ENCODE measurements at regions not wholly inside any gene's neighbourhood (a gene's known extent, or its start where the extent isn't known, plus 50 kb on each side); places are given as distances from the start of the nearest gene placed in this dataset.
"Not testable (repeated sequence)": the region's sequence is repeated elsewhere in the genome, so short reads cannot be mapped to it uniquely, and the experiment has no call there.

DNA sequence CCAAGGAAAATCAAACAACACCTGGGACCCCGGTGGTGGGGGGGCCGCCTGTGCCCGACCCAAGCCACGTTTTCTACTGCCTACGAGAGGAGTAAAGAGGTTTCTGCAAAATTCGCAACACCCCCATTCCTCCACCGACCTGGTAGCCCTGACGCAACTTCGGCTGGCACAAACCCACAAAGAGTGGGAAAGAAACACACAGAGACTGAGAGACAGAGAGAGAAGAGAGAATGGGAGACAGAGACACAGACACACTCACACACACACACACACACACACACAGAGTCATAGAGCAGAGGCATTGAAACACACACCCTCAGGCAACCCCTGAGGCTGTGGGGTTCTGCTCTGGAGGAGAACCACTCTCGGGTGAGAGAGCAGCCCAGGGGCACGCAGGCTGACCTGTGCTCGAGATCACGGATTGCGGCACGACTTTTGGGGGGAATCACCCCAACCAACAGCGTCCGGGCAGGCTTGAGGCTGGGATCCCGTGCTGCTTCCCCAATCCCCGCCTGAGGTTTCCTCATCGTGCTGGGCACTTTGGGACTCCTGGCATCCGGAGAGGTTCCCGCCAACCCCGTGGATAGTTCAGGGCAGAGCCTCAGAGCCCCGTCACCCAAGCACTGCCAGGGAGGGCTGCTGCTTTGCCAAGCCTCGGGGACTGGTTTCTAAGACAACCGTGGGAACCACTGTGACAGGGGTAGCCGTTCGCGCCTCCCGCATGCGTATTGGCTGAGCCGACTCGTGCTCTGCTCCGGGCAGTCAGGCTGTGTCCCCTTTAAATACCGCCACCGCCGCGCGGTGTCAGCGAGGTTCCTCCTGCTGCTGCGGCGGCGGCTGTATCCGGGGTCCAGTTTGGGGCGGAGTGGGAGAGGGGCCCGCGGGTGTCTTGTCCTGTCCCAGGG, 682.4 kb upstream of the TPTE start:
- CTCF ChIA-PET, result no interaction called here
- no peaks in the 10 kb centered on the region for H3K36me3 ChIP-seq (ENCODE audit: insufficient read depth, low read length)
- no peak for DNase-seq
- no peaks in the 10 kb centered on the region for H3K27me3 ChIP-seq (ENCODE audit: insufficient read depth, low read length, poor library complexity, severe bottlenecking)
- no peak overlapping the region for H3K4me3 Mint-ChIP-seq
- H3K4me1 Mint-ChIP-seq, result no peaks in the 10 kb centered on the region
- no peak overlapping the region for H3K27ac ChIP-seq (ENCODE audit: low read depth, low read length)
- H3K27ac Mint-ChIP-seq, result no peak overlapping the region
- POLR2A ChIA-PET, result no interaction called here
- no peaks in the 10 kb centered on the region for H3K4me1 ChIP-seq (ENCODE audit: insufficient read depth, low read length)
- peaks cover 0 to 8% (median 0%) of the 10 kb centered on the region in 3 donors for H3K36me3 Mint-ChIP-seq
- no peaks in the 10 kb centered on the region for H3K9me3 ChIP-seq (ENCODE audit: low read length)
- H3K27me3 Mint-ChIP-seq, result no peaks in the 10 kb centered on the region
- no peak overlapping the region for H3K4me3 ChIP-seq (ENCODE audit: low read length)
- H3K9me3 Mint-ChIP-seq, result peaks cover 18 to 34% (median 30%) of the 10 kb centered on the region in 5 donors

DNA sequence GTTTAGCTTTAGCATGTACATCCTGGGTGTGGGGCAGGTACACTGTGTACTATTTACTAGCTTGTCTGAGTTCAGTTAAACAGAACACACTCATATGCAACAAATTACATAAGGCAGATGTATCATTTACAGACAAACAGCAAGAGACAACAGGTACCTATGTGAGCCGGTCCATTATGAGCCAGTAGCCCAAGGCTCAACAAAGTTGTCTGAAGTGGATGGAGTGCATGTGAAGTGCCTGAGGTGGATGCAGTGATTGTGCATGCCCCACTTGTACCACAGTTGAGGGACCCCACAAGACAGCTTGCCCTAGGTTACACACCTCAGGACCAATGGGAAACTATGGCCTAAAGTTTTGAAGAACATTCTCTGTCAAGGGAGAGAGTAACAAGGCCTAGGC, 677.3 kb upstream of the TPTE start:
- H3K27me3 Mint-ChIP-seq; H3K36me3 ChIP-seq (ENCODE audit: insufficient read depth, low read length); H3K4me1 ChIP-seq (ENCODE audit: insufficient read depth, low read length); H3K4me3 ChIP-seq (ENCODE audit: low read length); H3K27ac Mint-ChIP-seq; POLR2A ChIA-PET; DNase-seq; H3K36me3 Mint-ChIP-seq; H3K4me1 Mint-ChIP-seq; CTCF ChIA-PET; H3K9me3 ChIP-seq (ENCODE audit: low read length); H3K27me3 ChIP-seq (ENCODE audit: insufficient read depth, low read length, poor library complexity, severe bottlenecking); H3K4me3 Mint-ChIP-seq; H3K27ac ChIP-seq (ENCODE audit: low read depth, low read length): not testable (repeated sequence)
- H3K9me3 Mint-ChIP-seq, result peaks cover 12 to 31% (median 20%) of the 10 kb centered on the region in 5 donors

DNA sequence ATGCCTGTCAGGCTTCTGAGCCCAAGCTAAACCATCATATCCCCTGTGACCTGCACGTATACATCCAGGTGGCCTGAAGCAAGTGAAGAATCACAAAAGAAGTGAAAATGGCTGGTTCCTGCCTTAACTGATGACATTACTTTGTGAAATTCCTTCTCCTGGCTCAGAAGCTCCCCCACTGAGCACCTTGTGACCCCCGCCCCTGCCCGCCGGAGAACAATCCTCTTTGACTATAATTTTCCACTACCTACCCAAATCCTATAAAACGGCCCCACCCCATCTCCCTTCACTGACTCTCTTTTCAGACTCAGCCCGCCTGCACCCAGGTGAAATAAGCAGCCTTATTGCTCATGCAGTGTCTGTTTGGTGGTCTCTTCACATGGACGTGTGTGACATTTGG, 673.9 kb upstream of the TPTE start:
- H3K4me1 ChIP-seq (ENCODE audit: insufficient read depth, low read length); H3K27me3 Mint-ChIP-seq; H3K36me3 ChIP-seq (ENCODE audit: insufficient read depth, low read length); CTCF ChIA-PET; DNase-seq; H3K4me1 Mint-ChIP-seq; H3K36me3 Mint-ChIP-seq; H3K9me3 ChIP-seq (ENCODE audit: low read length); POLR2A ChIA-PET; H3K4me3 Mint-ChIP-seq; H3K27ac ChIP-seq (ENCODE audit: low read depth, low read length); H3K4me3 ChIP-seq (ENCODE audit: low read length); H3K27me3 ChIP-seq (ENCODE audit: insufficient read depth, low read length, poor library complexity, severe bottlenecking); H3K27ac Mint-ChIP-seq: not testable (repeated sequence)
- H3K9me3 Mint-ChIP-seq, result peaks cover 6 to 11% (median 8%) of the 10 kb centered on the region in 5 donors

DNA sequence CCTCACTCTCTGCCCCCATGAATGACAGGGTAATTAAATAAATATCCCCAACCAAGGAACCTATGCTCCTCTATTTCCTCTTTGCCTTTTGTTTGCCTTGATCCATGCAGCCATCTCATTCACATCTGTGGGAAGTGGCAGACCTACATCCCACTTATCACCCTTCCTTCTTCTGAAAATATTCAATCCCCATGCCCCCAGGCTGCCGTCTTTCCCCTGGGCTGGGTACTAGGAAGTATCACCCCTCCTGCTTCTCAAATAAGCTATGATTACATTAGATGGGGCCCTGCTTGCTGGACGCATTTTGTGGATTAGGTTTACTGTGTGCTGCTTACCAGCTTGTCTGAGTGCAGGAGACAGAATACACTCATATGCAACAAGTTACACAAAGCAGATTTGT, 670.2 kb upstream of the TPTE start:
- H3K27me3 Mint-ChIP-seq; H3K4me3 Mint-ChIP-seq; H3K4me1 ChIP-seq (ENCODE audit: insufficient read depth, low read length); H3K4me3 ChIP-seq (ENCODE audit: low read length); H3K36me3 Mint-ChIP-seq; DNase-seq; H3K27me3 ChIP-seq (ENCODE audit: insufficient read depth, low read length, poor library complexity, severe bottlenecking); CTCF ChIA-PET; H3K4me1 Mint-ChIP-seq; H3K9me3 ChIP-seq (ENCODE audit: low read length); H3K27ac ChIP-seq (ENCODE audit: low read depth, low read length); POLR2A ChIA-PET; H3K27ac Mint-ChIP-seq; H3K36me3 ChIP-seq (ENCODE audit: insufficient read depth, low read length): not testable (repeated sequence)
- peaks cover 0 to 12% (median 4%) of the 10 kb centered on the region in 5 donors for H3K9me3 Mint-ChIP-seq

DNA sequence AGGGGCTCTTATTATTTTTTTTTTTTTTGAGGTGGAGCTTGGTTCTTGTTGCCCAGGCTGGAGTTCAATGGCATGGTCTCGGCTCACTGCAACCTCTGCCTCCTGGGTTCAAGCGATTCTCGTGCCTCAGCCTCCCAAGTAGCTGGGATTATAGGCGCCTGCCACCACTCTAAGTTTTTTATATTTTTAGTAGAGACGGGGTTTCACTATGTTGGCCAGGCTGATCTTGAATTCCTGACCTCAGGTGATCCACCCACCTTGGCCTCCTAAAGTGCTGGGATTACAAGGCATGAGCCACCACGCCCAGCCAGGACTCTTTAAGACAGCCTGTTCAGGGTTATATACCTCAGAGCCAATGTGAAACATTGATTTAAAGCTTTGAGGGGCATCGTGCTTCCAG, 669.7 kb upstream of the TPTE start:
- H3K27me3 ChIP-seq (ENCODE audit: insufficient read depth, low read length, poor library complexity, severe bottlenecking); H3K27ac ChIP-seq (ENCODE audit: low read depth, low read length); H3K36me3 Mint-ChIP-seq; CTCF ChIA-PET; H3K4me1 ChIP-seq (ENCODE audit: insufficient read depth, low read length); H3K4me1 Mint-ChIP-seq; DNase-seq; H3K4me3 Mint-ChIP-seq; H3K9me3 ChIP-seq (ENCODE audit: low read length); H3K36me3 ChIP-seq (ENCODE audit: insufficient read depth, low read length); POLR2A ChIA-PET; H3K4me3 ChIP-seq (ENCODE audit: low read length); H3K27ac Mint-ChIP-seq; H3K27me3 Mint-ChIP-seq: not testable (repeated sequence)
- H3K9me3 Mint-ChIP-seq, result peaks cover under 1 to 14% (median 6%) of the 10 kb centered on the region in 5 donors

DNA sequence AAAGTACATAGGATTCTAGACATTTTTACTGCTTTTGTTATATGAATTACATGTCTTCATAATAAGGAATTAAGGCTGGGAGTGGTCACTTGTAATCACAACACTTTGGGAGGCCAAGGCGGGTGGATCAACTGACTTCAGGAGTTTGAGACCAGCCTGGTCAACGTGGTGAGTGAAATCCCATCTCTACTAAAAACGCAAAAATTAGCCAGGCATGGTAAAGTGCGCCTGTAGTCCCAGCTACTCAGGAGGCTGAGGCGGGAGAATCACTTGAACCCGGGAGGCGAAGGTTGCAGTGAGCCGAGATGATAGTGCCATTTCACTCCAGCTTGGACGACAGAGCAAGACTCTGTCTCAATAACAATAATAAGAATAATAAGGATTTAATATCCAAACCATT, 663.8 kb upstream of the TPTE start:
- H3K36me3 ChIP-seq (ENCODE audit: insufficient read depth, low read length); DNase-seq; H3K4me1 ChIP-seq (ENCODE audit: insufficient read depth, low read length); H3K4me3 Mint-ChIP-seq; H3K27ac ChIP-seq (ENCODE audit: low read depth, low read length); H3K27me3 ChIP-seq (ENCODE audit: insufficient read depth, low read length, poor library complexity, severe bottlenecking); H3K9me3 ChIP-seq (ENCODE audit: low read length); H3K36me3 Mint-ChIP-seq; CTCF ChIA-PET; H3K4me3 ChIP-seq (ENCODE audit: low read length); H3K27me3 Mint-ChIP-seq; POLR2A ChIA-PET; H3K27ac Mint-ChIP-seq; H3K4me1 Mint-ChIP-seq: not testable (repeated sequence)
- H3K9me3 Mint-ChIP-seq, result peaks cover 8 to 36% (median 16%) of the 10 kb centered on the region in 5 donors

DNA sequence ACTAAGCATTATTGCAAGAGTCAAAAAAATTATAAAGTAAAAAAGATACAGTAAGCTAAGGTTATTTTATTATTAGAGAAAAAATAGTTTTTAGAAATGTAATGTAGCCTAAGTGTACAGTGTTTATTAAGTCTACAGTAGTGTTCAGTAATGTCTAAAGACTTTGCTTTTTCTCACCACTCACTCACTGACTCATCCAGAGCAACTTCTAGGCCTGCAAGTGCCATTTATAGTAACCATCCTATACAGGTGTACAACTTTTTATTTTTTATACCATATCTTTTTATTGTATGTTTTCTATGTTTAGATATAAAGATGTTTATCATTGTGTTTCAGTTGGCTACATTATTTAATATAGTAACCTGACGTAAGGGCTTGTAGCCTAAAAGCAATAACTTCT, 661.5 kb upstream of the TPTE start:
- H3K27ac ChIP-seq (ENCODE audit: low read depth, low read length); H3K9me3 ChIP-seq (ENCODE audit: low read length); DNase-seq; CTCF ChIA-PET; H3K27ac Mint-ChIP-seq; H3K4me3 ChIP-seq (ENCODE audit: low read length); H3K27me3 ChIP-seq (ENCODE audit: insufficient read depth, low read length, poor library complexity, severe bottlenecking); H3K36me3 ChIP-seq (ENCODE audit: insufficient read depth, low read length); H3K27me3 Mint-ChIP-seq; H3K36me3 Mint-ChIP-seq; H3K4me3 Mint-ChIP-seq; POLR2A ChIA-PET; H3K4me1 ChIP-seq (ENCODE audit: insufficient read depth, low read length); H3K4me1 Mint-ChIP-seq: not testable (repeated sequence)
- peaks cover 18 to 41% (median 28%) of the 10 kb centered on the region in 5 donors for H3K9me3 Mint-ChIP-seq

DNA sequence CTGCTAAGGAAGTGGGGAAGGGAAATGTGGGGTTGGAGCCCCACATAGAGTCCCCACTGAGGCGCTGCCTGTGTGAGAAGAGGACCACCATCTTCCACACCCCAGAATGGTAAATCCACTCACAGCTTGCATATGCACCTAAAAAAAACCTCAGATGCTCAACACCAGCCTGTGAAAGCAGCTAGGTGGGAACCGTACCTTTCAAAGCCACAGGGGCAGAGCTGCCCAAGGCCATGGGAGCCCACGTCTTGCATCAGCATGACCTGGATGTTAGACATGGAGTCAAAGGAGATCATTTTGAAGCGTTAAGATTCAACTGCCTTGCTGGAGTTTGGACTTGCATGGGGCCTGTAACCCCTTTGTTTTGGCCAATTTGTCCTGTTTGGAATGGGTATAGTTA, 658.9 kb upstream of the TPTE start:
- H3K36me3 ChIP-seq (ENCODE audit: insufficient read depth, low read length); H3K4me3 Mint-ChIP-seq; POLR2A ChIA-PET; H3K36me3 Mint-ChIP-seq; H3K27me3 Mint-ChIP-seq; H3K27ac Mint-ChIP-seq; H3K27me3 ChIP-seq (ENCODE audit: insufficient read depth, low read length, poor library complexity, severe bottlenecking); H3K4me1 Mint-ChIP-seq; H3K9me3 ChIP-seq (ENCODE audit: low read length); H3K4me1 ChIP-seq (ENCODE audit: insufficient read depth, low read length); H3K27ac ChIP-seq (ENCODE audit: low read depth, low read length); CTCF ChIA-PET; DNase-seq; H3K4me3 ChIP-seq (ENCODE audit: low read length): not testable (repeated sequence)
- H3K9me3 Mint-ChIP-seq, result peaks cover 19 to 39% (median 33%) of the 10 kb centered on the region in 5 donors

DNA sequence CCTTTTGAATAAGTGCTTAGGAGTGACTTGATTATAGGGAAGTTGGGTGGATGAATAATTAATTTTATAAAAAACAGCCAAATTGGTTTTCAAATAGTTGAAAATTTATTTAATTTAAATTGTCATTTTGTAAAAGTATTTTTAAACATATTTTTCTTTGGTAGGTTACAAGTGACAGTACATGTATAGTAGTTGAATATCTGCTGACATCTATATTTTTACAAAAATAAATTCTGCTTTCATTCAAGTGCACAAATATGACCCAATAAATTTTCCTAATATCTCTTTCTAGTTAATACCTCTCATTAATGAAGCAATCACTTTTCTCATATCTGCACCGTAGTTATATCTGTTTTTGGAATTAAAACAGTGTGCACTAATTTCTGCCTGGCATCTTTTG, 653.6 kb upstream of the TPTE start:
- H3K4me3 Mint-ChIP-seq; H3K27me3 Mint-ChIP-seq; H3K9me3 ChIP-seq (ENCODE audit: low read length); H3K4me1 Mint-ChIP-seq; DNase-seq; H3K36me3 Mint-ChIP-seq; H3K4me3 ChIP-seq (ENCODE audit: low read length); H3K27me3 ChIP-seq (ENCODE audit: insufficient read depth, low read length, poor library complexity, severe bottlenecking); H3K4me1 ChIP-seq (ENCODE audit: insufficient read depth, low read length); H3K27ac Mint-ChIP-seq; CTCF ChIA-PET; POLR2A ChIA-PET; H3K36me3 ChIP-seq (ENCODE audit: insufficient read depth, low read length); H3K27ac ChIP-seq (ENCODE audit: low read depth, low read length): not testable (repeated sequence)
- H3K9me3 Mint-ChIP-seq, result peaks cover 12 to 41% (median 17%) of the 10 kb centered on the region in 5 donors
